Lung (tissue), 11 donors: ENCODE measurements at regions not wholly inside any gene's neighbourhood (a gene's known extent, or its start where the extent isn't known, plus 50 kb on each side); places are given as distances from the start of the nearest gene placed in this dataset.

Experiments
- ATAC-seq: fragments of 200-7000 bp; cut with Tn5 transposase; one replicate; pipeline ENCODE4 v1.9.1; 2020; ENCODE audit warnings: moderate number of reproducible peaks; ENCODE audit not compliant: insufficient read depth, low FRiP score
- DNase-seq, 3 donors: peaks; one replicate each; pipeline ENCODE4 v3.0.0-alpha.2; 2013 to 2017
- H3K27ac ChIP-seq, 2 donors: one replicate each; pipeline ENCODE4 v1.5.1; 2013; ENCODE audit warnings: mild to moderate bottlenecking in 2 of 2, moderate library complexity in 2 of 2, control low read depth in 1 of 2, inconsistent platforms in 1 of 2, low read depth in 1 of 2, low read length in 1 of 2
- H3K27me3 ChIP-seq, 3 donors: one replicate each; pipeline ENCODE4 v1.5.1; 2013; ENCODE audit warnings: low read length in 2 of 3; ENCODE audit not compliant: control insufficient read depth in 3 of 3, insufficient read depth in 3 of 3
- H3K36me3 ChIP-seq, 4 donors: one replicate each; pipeline ENCODE4 v1.5.1; 2013; ENCODE audit warnings: low read length in 4 of 4, mild to moderate bottlenecking in 1 of 4, moderate library complexity in 1 of 4; ENCODE audit not compliant: control insufficient read depth in 4 of 4, insufficient read depth in 4 of 4
- H3K4me1 ChIP-seq, 5 donors: one replicate each; pipeline ENCODE4 v1.5.1; 2013; ENCODE audit warnings: low read length in 5 of 5, mild to moderate bottlenecking in 2 of 5, moderate library complexity in 1 of 5; ENCODE audit not compliant: control insufficient read depth in 5 of 5, insufficient read depth in 5 of 5
- H3K4me3 ChIP-seq: one replicate; pipeline ENCODE4 v1.5.1; 2013; ENCODE audit warnings: mild to moderate bottlenecking, control low read depth, moderate library complexity
- H3K9ac ChIP-seq, 2 donors: one replicate each; pipeline ENCODE4 v1.5.1; 2013; ENCODE audit warnings: low read length in 2 of 2, control low read depth in 1 of 2; ENCODE audit not compliant: insufficient read depth in 1 of 2
- H3K9me3 ChIP-seq, 4 donors: one replicate each; pipeline ENCODE4 v1.5.1; 2013; ENCODE audit warnings: low read length in 3 of 4, mild to moderate bottlenecking in 1 of 4, moderate library complexity in 1 of 4; ENCODE audit not compliant: control insufficient read depth in 4 of 4, insufficient read depth in 3 of 4
- CTCF ChIP-seq: IDR thresholded peaks from 2 replicates; pipeline ENCODE4 v1.5.1; 2012; ENCODE audit warnings: mild to moderate bottlenecking; ENCODE audit errors: control extremely low read depth, extremely low read depth
- WGBS, 2 donors: extraction: QIAGEN DNeasy Blood & Tissue Kit; methylation state at CpG; one replicate each; pipeline ENCODE4 v1.1.7; 2013; 5-methylcytosine and 5-hydroxymethylcytosine counted together
- donor health status: control.
- donor health status: control.
- donor health status: Bipolar disorder and iron deficiency.
- donor health status: healthy.
- donor health status: DM: yes; HTN: yes; CAD: no.

DNA sequence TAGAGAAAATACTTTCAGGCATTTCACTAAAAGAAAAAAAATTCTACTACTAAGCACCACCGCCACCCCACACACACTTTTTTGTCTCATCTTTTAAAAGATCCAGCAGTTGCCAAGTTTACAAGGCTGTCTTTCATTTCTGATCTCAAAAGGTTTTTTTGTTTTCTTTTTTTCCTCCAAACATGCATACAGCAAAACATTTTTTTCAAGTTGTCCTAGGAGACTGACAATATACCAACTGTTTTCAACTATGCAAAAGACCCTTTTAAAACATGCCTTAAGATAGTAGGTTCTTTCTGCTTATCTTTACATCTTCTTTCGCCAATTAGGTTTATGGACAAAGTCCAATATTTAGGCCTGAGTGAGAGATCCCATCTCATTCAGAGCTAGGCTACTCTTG lies 65.2 kb downstream of the HMHB1 start:
- H3K36me3 ChIP-seq = no peaks in the 10 kb centered on the region
- H3K9me3 ChIP-seq = no peaks in the 10 kb centered on the region
- no peak overlapping the region for H3K9ac ChIP-seq
- no peak for ATAC-seq
- H3K4me1 ChIP-seq = no peaks in the 10 kb centered on the region
- no peak for TF ChIP-seq CTCF
- 95 to 98% methylated on average over 2 of the region's 2 CpGs for WGBS, 2 donors
- no peak overlapping the region for H3K27ac ChIP-seq
- H3K27me3 ChIP-seq = no peaks in the 10 kb centered on the region
- H3K4me3 ChIP-seq = no peak overlapping the region
- DNase-seq = no peak

DNA sequence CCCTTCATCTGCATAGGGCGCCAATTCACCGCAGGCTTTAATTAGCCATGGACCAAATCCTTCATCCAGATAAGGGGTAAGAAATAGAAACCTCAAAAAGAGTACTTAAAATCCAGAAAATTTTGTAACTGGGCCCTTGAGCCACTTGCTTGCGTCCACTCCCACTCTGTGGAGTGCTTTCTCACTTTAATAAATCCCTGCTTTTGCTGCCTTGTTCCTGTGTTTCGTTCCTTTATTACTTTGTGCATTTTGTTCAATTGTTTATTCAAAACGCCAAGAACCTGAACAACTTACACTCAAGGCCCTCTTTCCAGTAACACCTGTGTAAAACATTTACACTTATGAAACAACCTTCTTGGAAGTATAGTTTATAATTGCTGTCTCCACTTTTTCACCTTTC lies 66.5 kb downstream of the HMHB1 start:
- no peak overlapping the region for H3K4me3 ChIP-seq
- H3K9me3 ChIP-seq = no peaks in the 10 kb centered on the region
- no peaks in the 10 kb centered on the region for H3K27me3 ChIP-seq
- H3K4me1 ChIP-seq = no peaks in the 10 kb centered on the region
- no peak overlapping the region for H3K9ac ChIP-seq
- TF ChIP-seq CTCF = no peak
- 75 to 81% methylated on average over 5 of the region's 5 CpGs for WGBS, 2 donors
- no peaks in the 10 kb centered on the region for H3K36me3 ChIP-seq
- DNase-seq = no peak
- H3K27ac ChIP-seq = no peak overlapping the region
- no peak for ATAC-seq

- Histone ChIP-seq H3K4me3 (no peak overlapping the region), H3K27me3 (no peaks in the 10 kb centered on the region), H3K27ac (no peak overlapping the region), H3K9ac (no peak overlapping the region), H3K9me3 (no peaks in the 10 kb centered on the region), H3K4me1 (no peaks in the 10 kb centered on the region), H3K36me3 (no peaks in the 10 kb centered on the region)
- no peak for TF ChIP-seq CTCF
- WGBS, 2 donors = 67 to 68% methylated on average over 3 of the region's 3 CpGs
- ATAC-seq = no peak
- DNase-seq = no peak
These were observed 67.7 kb downstream of the HMHB1 start for GRCh38 chr5:143879646-143880045.

DNA sequence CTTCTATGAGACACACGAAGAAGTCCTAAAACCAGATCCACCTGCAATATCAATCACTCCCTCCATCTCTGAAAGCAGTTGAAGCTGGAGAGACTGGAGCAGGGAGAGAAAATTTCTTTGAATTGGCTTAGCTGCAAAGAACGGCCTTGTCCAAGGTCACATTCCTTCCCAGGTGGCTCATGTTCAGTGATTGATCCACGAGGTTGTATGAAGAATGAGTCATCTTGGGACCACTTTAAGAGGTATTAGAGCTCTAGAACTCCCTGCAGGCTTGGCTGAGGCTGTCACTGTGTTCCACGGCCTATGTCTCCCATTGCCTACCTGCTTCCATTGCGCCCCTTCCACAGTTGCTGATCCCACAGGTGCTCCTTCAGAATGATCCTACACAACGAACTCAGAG lies 68.2 kb downstream of the HMHB1 start:
- no peak for ATAC-seq
- Histone ChIP-seq H3K4me3 (no peak overlapping the region), H3K36me3 (no peaks in the 10 kb centered on the region), H3K9ac (no peak overlapping the region), H3K4me1 (no peaks in the 10 kb centered on the region), H3K27ac (no peak overlapping the region), H3K27me3 (no peaks in the 10 kb centered on the region), H3K9me3 (no peaks in the 10 kb centered on the region)
- no peak for TF ChIP-seq CTCF
- no peak for DNase-seq
- 78 to 81% methylated on average over 6 of the region's 6 CpGs for WGBS, 2 donors
